ENCODE measurements at regions not wholly inside any gene's neighbourhood (a gene's known extent, or its start where the extent isn't known, plus 50 kb on each side); places are given as distances from the start of the nearest gene placed in this dataset.

DNA sequence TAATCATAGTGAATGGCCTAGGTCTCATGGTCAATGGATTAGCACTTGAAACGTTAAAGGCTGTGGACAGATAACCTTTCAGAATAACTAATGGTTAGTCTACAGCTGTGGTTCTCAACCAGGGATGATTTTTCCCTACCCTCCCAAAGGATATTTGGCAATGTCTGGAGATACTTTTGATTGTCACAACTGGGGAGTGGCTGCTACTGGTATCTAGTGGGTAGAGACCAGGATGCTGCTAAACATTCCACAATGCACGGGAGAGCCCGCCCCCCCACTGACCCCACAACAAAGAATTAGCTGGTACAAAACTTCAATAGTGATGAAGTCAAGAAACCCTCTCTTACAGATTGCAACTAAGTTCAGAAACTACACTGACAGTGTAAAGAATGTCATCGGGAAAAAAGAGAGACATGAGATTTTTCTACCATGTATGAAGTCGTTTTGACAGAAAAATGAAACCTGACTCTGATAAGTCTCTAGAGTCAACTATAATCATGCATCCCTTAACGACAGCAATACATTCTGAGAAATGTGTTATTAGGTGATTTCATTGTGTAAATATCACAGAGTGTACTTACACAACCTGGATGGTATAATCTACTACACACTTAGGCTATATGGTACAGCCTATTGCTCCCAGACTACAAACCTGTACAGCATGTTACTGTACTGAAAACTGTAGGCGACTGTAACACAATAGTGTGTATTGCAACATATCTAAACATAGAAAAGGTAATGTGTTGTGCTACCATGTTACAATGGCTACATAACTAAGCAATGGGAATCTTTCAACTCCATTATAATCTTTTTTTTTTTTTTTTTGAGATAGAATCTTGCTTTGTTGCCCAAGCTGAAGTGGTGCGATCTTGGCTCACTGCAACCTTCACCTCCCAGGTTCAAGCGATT, 49.7 kb upstream of the PRDX6 start:
- FAIRE-seq (no peak), DNase-seq (ENCODE audit: low read depth in 1 of 2, low spot score in 2 of 2) (peak in 1 of 2 experiments; percentile 13)
- Histone ChIP-seq H3K4me2 (ENCODE audit: insufficient read depth in 1 of 2, low read depth in 2 of 2, low read length in 2 of 2) (no peak overlapping the region), H3K4me3 (ENCODE audit: extremely low read depth in 1 of 4, insufficient read depth in 2 of 4, low read depth in 3 of 4, low read length in 4 of 4) (no peak overlapping the region), H3K18ac (ENCODE audit: extremely low read depth, low read length) (no peak overlapping the region), H2BK12ac (ENCODE audit: low read depth, low read length) (no peak overlapping the region), H3K4me1 (replicated peaks in 1 of 4; ENCODE audit: control insufficient read depth in 3 of 4, insufficient read depth in 4 of 4, low read length in 3 of 4) (peaks cover 3 to 19% (median 10%) of the 10 kb centered on the region in 4 experiments; a peak in 5 of 7 replicates), H2BK5ac (ENCODE audit: low read depth, low read length) (no peak overlapping the region), H2AK5ac (ENCODE audit: low read depth, low read length) (no peak overlapping the region), H3K56ac (replicated peaks; ENCODE audit: insufficient read length, low read depth, low read length) (no peak overlapping the region), H3K4ac (replicated peaks; ENCODE audit: insufficient read length, low read depth, low read length) (no peak overlapping the region), H3K23ac (ENCODE audit: insufficient read length) (no peak overlapping the region), H2BK120ac (replicated peaks; ENCODE audit: low read depth, low read length) (no peak overlapping the region), H2AFZ (ENCODE audit: low read length) (no peak overlapping the region), H3K14ac (ENCODE audit: insufficient read length) (no peak overlapping the region), H4K91ac (replicated peaks; ENCODE audit: insufficient read length, low read length) (no peak overlapping the region), H2BK20ac (ENCODE audit: low read length) (no peak overlapping the region), H4K5ac (ENCODE audit: insufficient read length, low read depth, low read length) (no peak overlapping the region), H3K79me2 (ENCODE audit: control insufficient read depth in 1 of 2, insufficient read depth in 2 of 2, low read length in 2 of 2) (no peaks in the 10 kb centered on the region), H2BK15ac (ENCODE audit: low read length) (no peak overlapping the region), H3K27ac (ENCODE audit: low read depth, low read length) (no peak overlapping the region), H3K9me3 (ENCODE audit: insufficient read depth in 2 of 2, low read depth in 1 of 2, low read length in 1 of 2) (no peaks in the 10 kb centered on the region), H3K9ac (replicated peaks in 1 of 4; ENCODE audit: extremely low read depth in 1 of 4, low read depth in 3 of 4, low read length in 3 of 4) (no peak overlapping the region), H4K8ac (ENCODE audit: extremely low read depth, insufficient read depth, low read length) (no peak overlapping the region), H4K20me1 (replicated peaks in 1 of 2; ENCODE audit: control insufficient read depth in 1 of 2, insufficient read depth in 2 of 2, low read length in 2 of 2) (peaks cover 0 to under 1% of the 10 kb centered on the region in 2 experiments), H3K27me3 (replicated peaks in 1 of 4; ENCODE audit: control insufficient read depth in 3 of 4, extremely low read depth in 1 of 4, insufficient read depth in 3 of 4, low read length in 3 of 4) (no peaks in the 10 kb centered on the region), H3K23me2 (ENCODE audit: low read depth, low read length) (no peaks in the 10 kb centered on the region), H3K36me3 (ENCODE audit: control insufficient read depth in 2 of 4, insufficient read depth in 4 of 4, low read length in 3 of 4) (no peaks in the 10 kb centered on the region), H3K79me1 (ENCODE audit: low read depth, low read length) (no peaks in the 10 kb centered on the region)
- ChIA-PET POLR2A (ENCODE audit: partially characterized antibody) (interaction anchor here (0.6 to 2.0 kb wide), 3 partner anchors 51 to 438 kb away, joined by 3 to 6 read pairs (median 3); no protein-coding TSS in a partner anchor), CTCF (ENCODE audit: partially characterized antibody) (interaction anchor here (1.3 to 2.4 kb wide), 2 partner anchors 79 to 99 kb away, joined by 4 to 6 read pairs; no protein-coding TSS in a partner anchor)
- 77% methylated on average over 9 of the region's 9 CpGs; no CpG with 5 or more reads in 1 of the 2 experiments for WGBS, 2 experiments (ENCODE audit: extremely low coverage in 1 of 2, insufficient coverage in 1 of 2, insufficient read length in 1 of 2, insufficient replicate concordance in 2 of 2, low coverage in 1 of 2, low lambda C conversion rate in 2 of 2, missing lambda C conversion rate in 1 of 2)
- TF ChIP-seq CTBP2 (IDR thresholded peaks at IDR 0.05; ENCODE audit: borderline replicate concordance, insufficient read depth, insufficient read length, low read length) (no peak), TBP (IDR thresholded peaks at IDR 0.05; ENCODE audit: low read depth, low read length) (no peak), TCF12 (IDR thresholded peaks at IDR 0.05; ENCODE audit: low read depth, low read length) (no peak), BACH1 (IDR thresholded peaks at IDR 0.05; ENCODE audit: low read length) (no peak), KDM4A (IDR thresholded peaks at IDR 0.05; ENCODE audit: low read depth, low read length, severe bottlenecking) (no peak), EP300 (IDR thresholded peaks at IDR 0.05; ENCODE audit: borderline replicate concordance in 1 of 2, low read depth in 2 of 2, low read length in 2 of 2) (no peak), NRF1 (IDR thresholded peaks at IDR 0.05; ENCODE audit: low read depth, low read length) (no peak), TAF7 (optimal IDR thresholded peaks at IDR 0.05; ENCODE audit: borderline replicate concordance, low read depth, low read length) (no peak), HDAC6 (IDR thresholded peaks at IDR 0.05; ENCODE audit: low read depth, low read length) (no peak), SIN3A (conservative IDR thresholded peaks at IDR 0.05 in 1 of 2, IDR thresholded peaks at IDR 0.05 in 1 of 2; ENCODE audit: low read depth in 1 of 2, low read length in 2 of 2) (no peak), SP1 (IDR thresholded peaks at IDR 0.05; ENCODE audit: low read depth, low read length) (no peak), CREB1 (IDR thresholded peaks at IDR 0.05) (no peak), EGR1 (IDR thresholded peaks at IDR 0.05; ENCODE audit: borderline replicate concordance, low read depth, low read length) (no peak)

All from H1 (cell line).